ENCODE measurements at regions not wholly inside any gene's neighbourhood (a gene's known extent, or its start where the extent isn't known, plus 50 kb on each side); places are given as distances from the start of the nearest gene placed in this dataset.

DNA sequence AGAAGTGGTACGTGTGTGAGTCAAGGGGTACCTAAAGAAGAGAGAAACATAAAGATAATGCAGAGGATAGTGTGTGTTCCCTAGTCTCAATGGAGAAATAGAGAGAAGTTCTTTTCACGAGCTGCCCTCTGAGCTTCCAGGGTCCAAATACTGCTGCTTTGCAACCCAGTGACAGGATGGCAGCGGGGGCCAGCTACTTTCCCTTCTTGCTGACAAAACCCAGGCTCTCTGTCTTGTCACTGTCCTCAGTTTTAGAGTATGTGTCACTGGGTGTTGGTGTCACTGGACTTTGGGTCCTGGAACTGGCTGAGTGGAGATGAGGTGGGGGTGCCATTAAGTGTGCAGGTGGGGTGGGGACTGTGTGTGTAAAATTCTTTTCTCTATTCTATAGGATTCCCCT, 265.6 kb downstream of the CDC5L start:
- TF ChIP-seq GRHL2 (CRISPR knock-in tag; IDR thresholded peaks at IDR 0.05; ENCODE audit: insufficient replicate concordance, severe bottlenecking) = no peak
- TF ChIP-seq, protein P1, sequence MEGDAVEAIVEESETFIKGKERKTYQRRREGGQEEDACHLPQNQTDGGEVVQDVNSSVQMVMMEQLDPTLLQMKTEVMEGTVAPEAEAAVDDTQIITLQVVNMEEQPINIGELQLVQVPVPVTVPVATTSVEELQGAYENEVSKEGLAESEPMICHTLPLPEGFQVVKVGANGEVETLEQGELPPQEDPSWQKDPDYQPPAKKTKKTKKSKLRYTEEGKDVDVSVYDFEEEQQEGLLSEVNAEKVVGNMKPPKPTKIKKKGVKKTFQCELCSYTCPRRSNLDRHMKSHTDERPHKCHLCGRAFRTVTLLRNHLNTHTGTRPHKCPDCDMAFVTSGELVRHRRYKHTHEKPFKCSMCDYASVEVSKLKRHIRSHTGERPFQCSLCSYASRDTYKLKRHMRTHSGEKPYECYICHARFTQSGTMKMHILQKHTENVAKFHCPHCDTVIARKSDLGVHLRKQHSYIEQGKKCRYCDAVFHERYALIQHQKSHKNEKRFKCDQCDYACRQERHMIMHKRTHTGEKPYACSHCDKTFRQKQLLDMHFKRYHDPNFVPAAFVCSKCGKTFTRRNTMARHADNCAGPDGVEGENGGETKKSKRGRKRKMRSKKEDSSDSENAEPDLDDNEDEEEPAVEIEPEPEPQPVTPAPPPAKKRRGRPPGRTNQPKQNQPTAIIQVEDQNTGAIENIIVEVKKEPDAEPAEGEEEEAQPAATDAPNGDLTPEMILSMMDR (IDR thresholded peaks at IDR 0.05) = no peak
- no peak for TF ChIP-seq SMAD3 (CRISPR knock-in tag; IDR thresholded peaks at IDR 0.05; ENCODE audit: borderline replicate concordance)
- TF ChIP-seq, protein P2, sequence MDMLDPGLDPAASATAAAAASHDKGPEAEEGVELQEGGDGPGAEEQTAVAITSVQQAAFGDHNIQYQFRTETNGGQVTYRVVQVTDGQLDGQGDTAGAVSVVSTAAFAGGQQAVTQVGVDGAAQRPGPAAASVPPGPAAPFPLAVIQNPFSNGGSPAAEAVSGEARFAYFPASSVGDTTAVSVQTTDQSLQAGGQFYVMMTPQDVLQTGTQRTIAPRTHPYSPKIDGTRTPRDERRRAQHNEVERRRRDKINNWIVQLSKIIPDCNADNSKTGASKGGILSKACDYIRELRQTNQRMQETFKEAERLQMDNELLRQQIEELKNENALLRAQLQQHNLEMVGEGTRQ (CRISPR knock-in tag; IDR thresholded peaks at IDR 0.05) = no peak
- TF ChIP-seq NFYB (CRISPR knock-in tag; conservative IDR thresholded peaks at IDR 0.05; ENCODE audit: low read depth) = no peak
- no peak for TF ChIP-seq JUN (CRISPR knock-in tag; IDR thresholded peaks at IDR 0.05)
- TF ChIP-seq ZNF121 (CRISPR knock-in tag; IDR thresholded peaks at IDR 0.05) = no peak
- no peak for TF ChIP-seq ELF4 (CRISPR knock-in tag; IDR thresholded peaks at IDR 0.05; ENCODE audit: low read depth)
- no peak for TF ChIP-seq NR3C1 (CRISPR knock-in tag; conservative IDR thresholded peaks at IDR 0.05; ENCODE audit: low read depth)
- TF ChIP-seq CBFB (CRISPR knock-in tag; IDR thresholded peaks at IDR 0.05; ENCODE audit: low read depth) = no peak
- TF ChIP-seq, protein P3, sequence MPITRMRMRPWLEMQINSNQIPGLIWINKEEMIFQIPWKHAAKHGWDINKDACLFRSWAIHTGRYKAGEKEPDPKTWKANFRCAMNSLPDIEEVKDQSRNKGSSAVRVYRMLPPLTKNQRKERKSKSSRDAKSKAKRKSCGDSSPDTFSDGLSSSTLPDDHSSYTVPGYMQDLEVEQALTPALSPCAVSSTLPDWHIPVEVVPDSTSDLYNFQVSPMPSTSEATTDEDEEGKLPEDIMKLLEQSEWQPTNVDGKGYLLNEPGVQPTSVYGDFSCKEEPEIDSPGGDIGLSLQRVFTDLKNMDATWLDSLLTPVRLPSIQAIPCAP (CRISPR knock-in tag; IDR thresholded peaks at IDR 0.05) = no peak
